Gastrocnemius medialis (tissue), 4 donors: ENCODE measurements at regions not wholly inside any gene's neighbourhood (a gene's known extent, or its start where the extent isn't known, plus 50 kb on each side); places are given as distances from the start of the nearest gene placed in this dataset.

Experiments
- CTCF ChIP-seq, 5 experiments: fragments of 450-650 bp in 3 of 5; fragments of 200-600 bp in 2 of 5; sonication (generic) in 2 of 5; IDR thresholded peaks in 4 of 5; conservative IDR thresholded peaks in 1 of 5; 1 replicate in 4 of 5; 2 replicates in 1 of 5; pipeline ENCODE4 v1.5.1; 2016 to 2019; ENCODE audit warnings: antibody characterized with exemption in 5 of 5, mild to moderate bottlenecking in 3 of 5, moderate library complexity in 3 of 5
- POLR2A ChIP-seq, 2 donors: fragments of 450-650 bp; IDR thresholded peaks; one replicate each; pipeline ENCODE4 v1.6.1; 2017; ENCODE audit warnings: antibody characterized with exemption in 2 of 2, mild to moderate bottlenecking in 2 of 2, moderate library complexity in 2 of 2

GRCh38 chr6:111997078-111997852 is 56.6 kb upstream of the CCN6 start:
- TF ChIP-seq CTCF (IDR thresholded peaks at IDR 0.05 in 4 of 5, conservative IDR thresholded peaks at IDR 0.05 in 1 of 5) (peak; percentile 84 to 93 (median 89)), POLR2A (IDR thresholded peaks at IDR 0.05) (no peak)
